ENCODE measurements at regions not wholly inside any gene's neighbourhood (a gene's known extent, or its start where the extent isn't known, plus 50 kb on each side); places are given as distances from the start of the nearest gene placed in this dataset.

DNA sequence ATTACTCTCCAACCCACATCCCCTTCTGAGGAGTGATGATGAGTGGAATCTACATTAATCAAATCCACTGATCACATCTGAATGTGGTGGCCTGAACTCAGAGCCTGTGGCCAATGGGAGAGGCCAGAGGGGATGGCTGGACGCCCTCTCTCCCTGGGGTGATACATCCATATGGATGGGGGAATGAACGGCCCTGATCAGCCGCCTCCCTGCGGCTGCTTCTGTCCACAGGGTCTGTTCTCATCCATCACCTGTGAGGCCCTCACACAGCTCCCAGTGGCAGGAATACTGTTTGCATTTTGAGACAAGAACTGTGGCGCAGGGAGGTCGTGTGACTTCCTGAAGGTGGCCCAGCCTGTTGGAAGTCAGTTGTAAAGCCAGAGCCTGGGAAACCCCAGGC, 78.3 kb upstream of the SHISAL1 start:
- no peaks in the 10 kb centered on the region for H3K36me3 ChIP-seq
- WGBS, 2 donors = 59 to 88% methylated on average over 4 to 6 of the region's 6 CpGs
- intact Hi-C loops (cut with DNase I) = no loop called here
- no peak for DNase-seq
- H3K27me3 ChIP-seq = no peaks in the 10 kb centered on the region
- H3K27ac ChIP-seq = no peak overlapping the region
- no peaks in the 10 kb centered on the region for H3K9me3 ChIP-seq
- no peak overlapping the region for H3K4me3 ChIP-seq (replicated peaks in 1 of 3)
- TF ChIP-seq POLR2A (IDR thresholded peaks at IDR 0.05) = no peak
- TF ChIP-seq, protein P1, sequence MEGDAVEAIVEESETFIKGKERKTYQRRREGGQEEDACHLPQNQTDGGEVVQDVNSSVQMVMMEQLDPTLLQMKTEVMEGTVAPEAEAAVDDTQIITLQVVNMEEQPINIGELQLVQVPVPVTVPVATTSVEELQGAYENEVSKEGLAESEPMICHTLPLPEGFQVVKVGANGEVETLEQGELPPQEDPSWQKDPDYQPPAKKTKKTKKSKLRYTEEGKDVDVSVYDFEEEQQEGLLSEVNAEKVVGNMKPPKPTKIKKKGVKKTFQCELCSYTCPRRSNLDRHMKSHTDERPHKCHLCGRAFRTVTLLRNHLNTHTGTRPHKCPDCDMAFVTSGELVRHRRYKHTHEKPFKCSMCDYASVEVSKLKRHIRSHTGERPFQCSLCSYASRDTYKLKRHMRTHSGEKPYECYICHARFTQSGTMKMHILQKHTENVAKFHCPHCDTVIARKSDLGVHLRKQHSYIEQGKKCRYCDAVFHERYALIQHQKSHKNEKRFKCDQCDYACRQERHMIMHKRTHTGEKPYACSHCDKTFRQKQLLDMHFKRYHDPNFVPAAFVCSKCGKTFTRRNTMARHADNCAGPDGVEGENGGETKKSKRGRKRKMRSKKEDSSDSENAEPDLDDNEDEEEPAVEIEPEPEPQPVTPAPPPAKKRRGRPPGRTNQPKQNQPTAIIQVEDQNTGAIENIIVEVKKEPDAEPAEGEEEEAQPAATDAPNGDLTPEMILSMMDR (IDR thresholded peaks at IDR 0.05) = no peak
- no peaks in the 10 kb centered on the region for H3K4me1 ChIP-seq

DNA sequence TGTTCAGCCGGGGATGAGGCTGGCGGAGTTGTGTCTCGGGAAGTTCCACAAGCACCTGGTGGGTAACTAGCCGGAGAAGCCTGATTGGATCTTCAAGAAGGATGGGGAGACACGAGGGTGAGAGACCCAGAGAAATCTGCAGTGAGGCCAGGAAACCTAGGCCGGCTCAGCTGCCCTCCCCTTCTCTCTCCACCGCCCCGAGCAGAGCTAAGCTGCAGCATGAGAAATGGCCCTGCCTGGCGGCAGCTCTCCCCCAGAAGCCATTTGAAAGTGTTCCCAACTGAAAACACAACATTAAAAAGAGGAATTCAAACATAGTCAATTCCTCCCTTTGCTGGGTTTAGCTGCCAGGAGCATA, 77.8 kb upstream of the SHISAL1 start:
- Histone ChIP-seq H3K27me3 (no peaks in the 10 kb centered on the region), H3K4me1 (no peaks in the 10 kb centered on the region), H3K27ac (no peak overlapping the region), H3K4me3 (replicated peaks in 1 of 3) (no peak overlapping the region), H3K9me3 (no peaks in the 10 kb centered on the region), H3K36me3 (no peaks in the 10 kb centered on the region)
- TF ChIP-seq, protein P1 (IDR thresholded peaks at IDR 0.05) = no peak
- TF ChIP-seq POLR2A (IDR thresholded peaks at IDR 0.05) = no peak
- DNase-seq = no peak
- WGBS, 2 donors = 81 to 84% methylated on average over 9 of the region's 9 CpGs
- intact Hi-C loops (cut with DNase I) = no loop called here

DNA sequence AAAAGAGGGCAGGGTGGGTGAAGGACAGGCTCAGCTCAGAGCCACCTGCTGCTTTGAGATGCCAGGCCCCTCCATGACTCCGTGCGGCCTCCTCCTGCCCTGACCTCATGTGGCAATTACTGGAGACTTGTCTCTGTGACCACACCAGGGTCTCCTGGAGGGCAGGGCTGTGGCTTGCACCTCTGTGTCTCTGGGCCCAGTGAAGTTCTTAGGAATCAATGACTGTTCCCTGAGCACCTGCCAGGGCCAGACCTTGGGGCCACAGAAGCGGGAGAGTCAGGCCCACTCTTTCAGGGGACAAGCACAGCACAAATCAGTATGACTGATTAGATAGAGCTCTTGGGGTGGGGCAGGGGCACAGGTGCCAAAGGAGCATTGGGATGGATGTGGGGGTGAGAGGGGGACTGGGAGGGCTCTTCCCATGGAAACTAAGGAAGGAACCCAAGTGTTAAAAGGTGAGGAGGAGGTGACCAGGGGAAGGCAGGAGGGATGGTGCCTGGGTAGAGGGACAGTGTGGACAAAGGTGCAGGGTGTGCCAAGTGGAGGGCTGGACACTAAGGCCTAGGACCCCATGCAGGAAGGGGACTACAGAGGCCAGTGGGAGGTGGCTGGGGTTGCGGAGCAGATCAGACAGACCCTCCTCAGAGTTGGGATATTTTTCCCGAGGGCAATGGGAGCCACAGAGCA, 77.3 kb upstream of the SHISAL1 start:
- DNase-seq = no peak

DNA sequence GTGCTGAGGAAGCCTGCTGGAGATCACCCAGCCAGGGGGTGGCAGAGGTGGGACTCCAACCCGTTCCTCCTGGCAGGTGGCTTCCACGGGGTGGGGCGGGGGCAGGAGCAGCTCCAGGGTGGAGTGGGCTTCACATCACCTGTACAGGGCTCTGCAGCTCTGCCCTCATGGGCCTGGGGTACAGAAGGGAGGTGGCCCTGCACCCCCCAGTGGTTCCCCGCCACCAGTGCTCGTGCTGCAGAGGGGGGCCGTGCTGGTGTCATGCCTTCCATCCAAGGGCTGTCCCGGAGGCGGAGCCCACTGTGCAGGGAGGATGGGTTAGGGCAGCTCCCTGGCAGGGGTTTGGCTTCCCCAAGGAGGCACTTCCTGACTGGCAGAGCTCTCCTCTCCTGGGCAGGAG, 76.4 kb upstream of the SHISAL1 start:
- intact Hi-C loops (cut with DNase I) = no loop called here
- no peak for DNase-seq

More for the DNA sequence above, 77.3 kb upstream of the SHISAL1 start:
- Histone ChIP-seq H3K4me1 (no peaks in the 10 kb centered on the region), H3K4me3 (replicated peaks in 1 of 3) (no peak overlapping the region), H3K36me3 (no peaks in the 10 kb centered on the region), H3K9me3 (no peaks in the 10 kb centered on the region), H3K27ac (no peak overlapping the region), H3K27me3 (no peaks in the 10 kb centered on the region)
- WGBS, 2 donors = 90 to 94% methylated on average over 5 of the region's 5 CpGs
- intact Hi-C loops (cut with DNase I) = no loop called here
- no peak for TF ChIP-seq POLR2A (IDR thresholded peaks at IDR 0.05)
- TF ChIP-seq, protein P1 (IDR thresholded peaks at IDR 0.05) = no peak

DNA sequence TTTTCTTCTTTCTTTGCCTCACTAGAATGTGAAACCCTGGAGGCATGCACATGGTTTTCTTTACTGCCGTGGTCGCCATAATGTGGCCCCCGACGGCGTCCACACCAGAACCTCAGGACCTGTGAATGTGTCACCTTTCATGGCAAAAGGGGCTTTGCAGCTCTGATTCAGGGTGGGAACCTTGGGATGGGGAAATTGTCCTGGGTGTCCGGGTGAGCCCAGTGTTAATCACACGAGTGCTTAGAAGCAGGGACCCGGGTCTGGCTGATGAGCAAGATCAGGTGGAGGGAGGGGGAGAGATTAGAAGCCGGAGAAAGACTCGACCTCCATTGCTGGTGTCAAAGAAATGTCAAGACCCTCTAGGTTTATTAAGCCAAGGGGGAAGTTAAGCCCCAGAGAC, 74.7 kb upstream of the SHISAL1 start:
- Histone ChIP-seq H3K9me3 (no peaks in the 10 kb centered on the region), H3K4me3 (replicated peaks in 1 of 3) (no peak overlapping the region), H3K4me1 (no peaks in the 10 kb centered on the region), H3K27ac (no peak overlapping the region), H3K27me3 (no peaks in the 10 kb centered on the region), H3K36me3 (no peaks in the 10 kb centered on the region)
- TF ChIP-seq, protein P1 (IDR thresholded peaks at IDR 0.05) = no peak
- intact Hi-C loops (cut with DNase I) = no loop called here
- 76 to 85% methylated on average over 10 of the region's 10 CpGs for WGBS, 2 donors
- no peak for DNase-seq

More for the DNA sequence above, 76.4 kb upstream of the SHISAL1 start:
- Histone ChIP-seq H3K9me3 (no peaks in the 10 kb centered on the region), H3K27ac (no peak overlapping the region), H3K4me1 (no peaks in the 10 kb centered on the region), H3K4me3 (replicated peaks in 1 of 3) (no peak overlapping the region), H3K36me3 (no peaks in the 10 kb centered on the region), H3K27me3 (no peaks in the 10 kb centered on the region)
- TF ChIP-seq, protein P1 (IDR thresholded peaks at IDR 0.05) = no peak
- TF ChIP-seq POLR2A (IDR thresholded peaks at IDR 0.05) = no peak
- WGBS, 2 donors = 75 to 88% methylated on average over 2 to 5 of the region's 8 CpGs
